Testis (tissue), 2 donors: ENCODE measurements at regions not wholly inside any gene's neighbourhood (a gene's known extent, or its start where the extent isn't known, plus 50 kb on each side); places are given as distances from the start of the nearest gene placed in this dataset.

Source experiments
- DNase-seq: peaks from one replicate; pipeline ENCODE4 v3.0.0-alpha.2; 2019
- H3K27ac ChIP-seq, 2 donors: fragments of 200-600 bp; sonication (generic); one replicate each; pipeline ENCODE4 v1.5.1; 2019
- H3K27me3 ChIP-seq: fragments of 200-600 bp; sonication (generic); one replicate; pipeline ENCODE4 v1.5.1; 2019
- H3K36me3 ChIP-seq: fragments of 200-600 bp; sonication (generic); one replicate; pipeline ENCODE4 v1.5.1; 2017; ENCODE audit warnings: low read depth; ENCODE audit errors: missing control alignments
- H3K4me1 ChIP-seq: fragments of 200-600 bp; sonication (generic); one replicate; pipeline ENCODE4 v1.5.1; 2019
- H3K4me3 ChIP-seq, 2 donors: fragments of 200-600 bp; sonication (generic); one replicate each; pipeline ENCODE4 v1.5.1; 2017 to 2019
- H3K9me3 ChIP-seq: fragments of 200-600 bp; sonication (generic); one replicate; pipeline ENCODE4 v1.5.1; 2017
- POLR2A ChIP-seq: fragments of 450-650 bp; IDR thresholded peaks from one replicate; pipeline ENCODE4 v1.6.1; 2017; ENCODE audit warnings: antibody characterized with exemption, mild to moderate bottlenecking, moderate library complexity
- WGBS, 2 donors: methylation state at CpG; one replicate each; pipeline ENCODE4 v1.1.5; 2018; 5-methylcytosine and 5-hydroxymethylcytosine counted together
- intact Hi-C: fragments of 100-400 bp; cut with DNase I; formaldehyde crosslinking; loops from one replicate; pipeline ENCODE4 v1.15.1; 2023; ENCODE audit warnings: low total_unique reads
- TF ChIP-seq, protein P1 (sequence below), 3 experiments: fragments of 450-650 bp in 2 of 3; fragments of 200-600 bp in 1 of 3; sonication (generic) in 1 of 3; IDR thresholded peaks; one replicate each; pipeline ENCODE4 v1.5.1; 2016 to 2019; ENCODE audit warnings: antibody characterized with exemption in 3 of 3, mild to moderate bottlenecking in 2 of 3, moderate library complexity in 1 of 3

DNA sequence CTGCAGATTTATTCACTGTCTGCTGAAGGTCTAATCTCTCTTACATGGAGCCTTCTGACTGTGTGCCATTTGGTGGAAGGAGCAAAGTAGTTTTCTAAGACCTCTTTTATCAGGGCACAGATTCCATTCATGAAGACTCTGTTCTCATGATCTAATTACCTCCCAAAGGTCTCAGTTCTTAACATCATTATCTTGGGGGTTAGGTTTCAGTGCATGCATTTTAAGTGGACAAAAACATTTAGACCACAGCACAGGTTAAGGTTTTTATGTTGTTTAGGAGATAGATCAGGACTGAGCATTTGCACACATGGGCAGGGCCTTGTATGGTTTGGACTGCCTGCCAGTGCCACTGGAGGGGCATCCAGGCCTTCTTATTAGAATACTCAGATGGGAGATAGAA, 746.1 kb downstream of the C12orf50 start:
- Histone ChIP-seq H3K4me1 (no peaks in the 10 kb centered on the region), H3K36me3 (no peaks in the 10 kb centered on the region), H3K9me3 (no peaks in the 10 kb centered on the region), H3K27ac (no peak overlapping the region), H3K4me3 (no peak overlapping the region), H3K27me3 (no peaks in the 10 kb centered on the region)
- no peak for TF ChIP-seq POLR2A
- TF ChIP-seq, protein P1, sequence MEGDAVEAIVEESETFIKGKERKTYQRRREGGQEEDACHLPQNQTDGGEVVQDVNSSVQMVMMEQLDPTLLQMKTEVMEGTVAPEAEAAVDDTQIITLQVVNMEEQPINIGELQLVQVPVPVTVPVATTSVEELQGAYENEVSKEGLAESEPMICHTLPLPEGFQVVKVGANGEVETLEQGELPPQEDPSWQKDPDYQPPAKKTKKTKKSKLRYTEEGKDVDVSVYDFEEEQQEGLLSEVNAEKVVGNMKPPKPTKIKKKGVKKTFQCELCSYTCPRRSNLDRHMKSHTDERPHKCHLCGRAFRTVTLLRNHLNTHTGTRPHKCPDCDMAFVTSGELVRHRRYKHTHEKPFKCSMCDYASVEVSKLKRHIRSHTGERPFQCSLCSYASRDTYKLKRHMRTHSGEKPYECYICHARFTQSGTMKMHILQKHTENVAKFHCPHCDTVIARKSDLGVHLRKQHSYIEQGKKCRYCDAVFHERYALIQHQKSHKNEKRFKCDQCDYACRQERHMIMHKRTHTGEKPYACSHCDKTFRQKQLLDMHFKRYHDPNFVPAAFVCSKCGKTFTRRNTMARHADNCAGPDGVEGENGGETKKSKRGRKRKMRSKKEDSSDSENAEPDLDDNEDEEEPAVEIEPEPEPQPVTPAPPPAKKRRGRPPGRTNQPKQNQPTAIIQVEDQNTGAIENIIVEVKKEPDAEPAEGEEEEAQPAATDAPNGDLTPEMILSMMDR (IDR thresholded peaks at IDR 0.05), result no peak
- no peak for DNase-seq
- intact Hi-C loops, result no loop called here

GRCh38 chr12:87280893-87281292, 748.3 kb downstream of the C12orf50 start:
- no peaks in the 10 kb centered on the region for H3K36me3 ChIP-seq
- H3K9me3 ChIP-seq, result no peaks in the 10 kb centered on the region
- no peak for TF ChIP-seq POLR2A
- TF ChIP-seq, protein P1 (IDR thresholded peaks at IDR 0.05), result no peak
- H3K4me3 ChIP-seq, result no peak overlapping the region
- 94 to 100% methylated on average over 1 of the region's 1 CpG for WGBS, 2 donors
- intact Hi-C loops, result no loop called here
- no peaks in the 10 kb centered on the region for H3K4me1 ChIP-seq
- no peak for DNase-seq
- no peaks in the 10 kb centered on the region for H3K27me3 ChIP-seq
- no peak overlapping the region for H3K27ac ChIP-seq

GRCh38 chr12:87280356-87280755, 748.8 kb downstream of the C12orf50 start:
- Histone ChIP-seq H3K27me3 (no peaks in the 10 kb centered on the region), H3K4me1 (no peaks in the 10 kb centered on the region), H3K36me3 (no peaks in the 10 kb centered on the region), H3K27ac (no peak overlapping the region), H3K4me3 (no peak overlapping the region), H3K9me3 (no peaks in the 10 kb centered on the region)
- TF ChIP-seq, protein P1 (IDR thresholded peaks at IDR 0.05), result no peak
- no peak for TF ChIP-seq POLR2A
- intact Hi-C loops, result no loop called here
- DNase-seq, result no peak
- 83 to 96% methylated on average over 2 of the region's 2 CpGs for WGBS, 2 donors

GRCh38 chr12:87274594-87275245, 754.5 kb downstream of the C12orf50 start:
- WGBS, 2 donors, result 70 to 71% methylated on average over 4 of the region's 4 CpGs
- Histone ChIP-seq H3K27me3 (no peaks in the 10 kb centered on the region), H3K36me3 (no peaks in the 10 kb centered on the region), H3K4me1 (peaks cover 3% of the 10 kb centered on the region), H3K9me3 (no peaks in the 10 kb centered on the region), H3K27ac (no peak overlapping the region), H3K4me3 (no peak overlapping the region)
- intact Hi-C loops, result no loop called here
- no peak for DNase-seq
- TF ChIP-seq POLR2A, result no peak
- TF ChIP-seq, protein P1 (IDR thresholded peaks at IDR 0.05), result peak; percentile 12 to 54 (median 44)

DNA sequence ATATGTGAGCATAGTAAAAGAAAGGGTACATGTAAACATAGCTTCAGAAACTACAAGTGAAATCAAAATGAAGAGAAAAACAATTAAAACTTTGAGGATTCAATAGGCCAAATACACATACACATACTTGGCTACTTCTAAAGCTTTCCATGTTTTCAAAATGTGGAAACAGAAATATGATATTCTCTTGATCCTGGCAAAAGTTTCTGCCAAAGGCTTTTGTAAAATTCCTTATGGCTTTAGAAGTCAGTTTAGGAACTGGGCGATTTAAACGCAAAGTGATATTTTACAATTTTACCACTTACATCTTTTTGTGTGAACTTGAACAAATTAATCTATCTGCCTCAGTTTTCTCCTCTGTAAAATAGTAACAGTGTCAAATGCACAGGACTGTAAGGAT, 756.4 kb downstream of the C12orf50 start:
- DNase-seq, result no peak
- TF ChIP-seq, protein P1 (IDR thresholded peaks at IDR 0.05), result no peak
- TF ChIP-seq POLR2A, result no peak
- no peak overlapping the region for H3K27ac ChIP-seq
- WGBS, 2 donors, result 70 to 89% methylated on average over 2 of the region's 2 CpGs
- no peaks in the 10 kb centered on the region for H3K36me3 ChIP-seq
- H3K27me3 ChIP-seq, result no peaks in the 10 kb centered on the region
- peaks cover 3% of the 10 kb centered on the region for H3K4me1 ChIP-seq
- no peak overlapping the region for H3K4me3 ChIP-seq
- intact Hi-C loops, result no loop called here
- no peaks in the 10 kb centered on the region for H3K9me3 ChIP-seq
